ENCODE measurements at regions not wholly inside any gene's neighbourhood (a gene's known extent, or its start where the extent isn't known, plus 50 kb on each side); places are given as distances from the start of the nearest gene placed in this dataset.

DNA sequence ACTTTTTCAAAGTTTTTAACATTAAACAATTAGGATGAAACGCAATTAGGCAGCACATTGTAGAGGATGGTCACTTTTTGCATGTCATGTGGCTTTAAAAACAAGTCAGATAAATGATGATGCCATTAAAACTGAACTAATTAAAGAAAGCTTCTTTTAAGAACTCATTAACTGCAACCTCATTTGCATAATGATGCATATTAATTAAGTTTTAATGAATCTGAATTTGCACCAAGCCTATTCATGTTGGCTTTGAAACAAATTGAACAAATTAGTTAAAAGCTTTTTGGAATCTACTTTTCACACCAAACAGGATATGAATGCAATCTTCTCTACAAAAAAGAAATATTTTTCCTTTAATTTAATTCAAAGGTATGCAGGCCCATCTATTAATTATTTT, 499.0 kb downstream of the VRK1 start:
- no peak for DNase-seq (ENCODE audit: low read depth, low spot score)
- CTCF ChIA-PET, result no interaction called here
- POLR2A ChIA-PET, result no interaction called here
- H3K27me3 ChIP-seq (ENCODE audit: control insufficient read depth, insufficient read depth, low read length), result no peaks in the 10 kb centered on the region
- H3K9me3 ChIP-seq (ENCODE audit: control insufficient read depth, insufficient read depth, low read length), result peaks cover 28% of the 10 kb centered on the region
- no peak for TF ChIP-seq CTCF (IDR thresholded peaks at IDR 0.05; ENCODE audit: low read depth, low read length)
- H3K4me3 ChIP-seq (ENCODE audit: low read depth, low read length), result no peak overlapping the region
- no peak overlapping the region for H3K27ac ChIP-seq (ENCODE audit: low read depth, low read length)

DNA sequence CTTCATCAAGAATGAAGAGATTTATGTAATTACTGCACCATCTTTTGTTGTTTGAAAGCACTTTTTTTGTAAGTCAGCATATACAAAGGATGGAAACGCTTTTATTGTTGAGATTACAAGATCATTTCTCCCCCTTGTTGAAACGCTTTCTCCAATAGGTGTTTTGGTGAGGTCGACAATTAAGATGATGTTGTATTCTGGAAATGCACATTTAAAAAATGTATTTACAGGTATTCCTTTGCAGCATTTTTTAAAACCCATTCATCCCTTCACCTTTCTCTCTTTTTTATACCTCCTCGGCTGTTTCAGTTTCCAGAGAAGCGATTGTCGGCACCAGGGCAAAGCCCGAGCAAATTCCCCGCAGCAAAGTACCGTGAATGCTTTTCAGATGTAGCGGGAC, 499.9 kb downstream of the VRK1 start:
- CTCF ChIA-PET, result no interaction called here
- no peak overlapping the region for H3K27ac ChIP-seq (ENCODE audit: low read depth, low read length)
- no peak for TF ChIP-seq CTCF (IDR thresholded peaks at IDR 0.05; ENCODE audit: low read depth, low read length)
- peaks cover 30% of the 10 kb centered on the region for H3K9me3 ChIP-seq (ENCODE audit: control insufficient read depth, insufficient read depth, low read length)
- no peak for DNase-seq (ENCODE audit: low read depth, low spot score)
- POLR2A ChIA-PET, result interaction anchor here (0.7 kb wide), 1 partner anchor 166 kb away, joined by 10 read pairs; no protein-coding TSS in a partner anchor
- H3K4me3 ChIP-seq (ENCODE audit: low read depth, low read length), result no peak overlapping the region
- H3K27me3 ChIP-seq (ENCODE audit: control insufficient read depth, insufficient read depth, low read length), result no peaks in the 10 kb centered on the region

- Histone ChIP-seq H3K27ac (ENCODE audit: low read depth, low read length) (no peak overlapping the region), H3K9me3 (ENCODE audit: control insufficient read depth, insufficient read depth, low read length) (peaks cover 35% of the 10 kb centered on the region), H3K27me3 (ENCODE audit: control insufficient read depth, insufficient read depth, low read length) (no peaks in the 10 kb centered on the region), H3K4me3 (ENCODE audit: low read depth, low read length) (no peak overlapping the region)
- DNase-seq (ENCODE audit: low read depth, low spot score), result no peak
- POLR2A ChIA-PET, result no interaction called here
- CTCF ChIA-PET, result no interaction called here
- TF ChIP-seq CTCF (IDR thresholded peaks at IDR 0.05; ENCODE audit: low read depth, low read length), result no peak
Observed at GRCh38 chr14:97298331-97298730, 501.1 kb downstream of the VRK1 start.

- Histone ChIP-seq H3K27ac (ENCODE audit: low read depth, low read length) (no peak overlapping the region), H3K9me3 (ENCODE audit: control insufficient read depth, insufficient read depth, low read length) (peaks cover 33% of the 10 kb centered on the region), H3K27me3 (ENCODE audit: control insufficient read depth, insufficient read depth, low read length) (no peaks in the 10 kb centered on the region), H3K4me3 (ENCODE audit: low read depth, low read length) (no peak overlapping the region)
- no peak for DNase-seq (ENCODE audit: low read depth, low spot score)
- POLR2A ChIA-PET, result no interaction called here
- TF ChIP-seq CTCF (IDR thresholded peaks at IDR 0.05; ENCODE audit: low read depth, low read length), result no peak
- CTCF ChIA-PET, result no interaction called here
Observed at GRCh38 chr14:97298736-97299135, 501.6 kb downstream of the VRK1 start.

DNA sequence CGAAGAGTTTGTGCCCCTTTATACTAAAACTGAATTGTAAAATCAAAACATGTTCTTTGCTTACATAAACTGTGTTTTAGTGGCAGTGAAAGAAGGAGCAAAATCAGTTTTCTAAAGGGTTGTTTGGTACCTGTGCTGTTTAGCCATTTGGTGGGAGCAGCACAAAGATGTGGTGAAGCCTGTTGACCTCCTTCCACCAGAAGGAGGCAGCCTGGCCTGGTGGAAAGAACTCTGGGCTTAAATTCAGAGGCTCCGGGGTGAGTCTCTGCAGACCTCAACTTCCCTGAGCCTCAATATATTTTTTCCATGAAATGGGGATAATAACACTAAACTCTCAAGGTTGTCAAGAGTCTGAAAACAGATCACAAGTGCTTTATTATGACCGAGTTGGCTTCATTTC, 502.5 kb downstream of the VRK1 start:
- H3K9me3 ChIP-seq (ENCODE audit: control insufficient read depth, insufficient read depth, low read length), result peaks cover 34% of the 10 kb centered on the region
- no peaks in the 10 kb centered on the region for H3K27me3 ChIP-seq (ENCODE audit: control insufficient read depth, insufficient read depth, low read length)
- H3K27ac ChIP-seq (ENCODE audit: low read depth, low read length), result no peak overlapping the region
- ChIA-PET POLR2A (no interaction called here), CTCF (no interaction called here)
- DNase-seq (ENCODE audit: low read depth, low spot score), result no peak
- TF ChIP-seq CTCF (IDR thresholded peaks at IDR 0.05; ENCODE audit: low read depth, low read length), result no peak
- H3K4me3 ChIP-seq (ENCODE audit: low read depth, low read length), result no peak overlapping the region

Measured in AG04450 (cell line).